ENCODE measurements at regions not wholly inside any gene's neighbourhood (a gene's known extent, or its start where the extent isn't known, plus 50 kb on each side); places are given as distances from the start of the nearest gene placed in this dataset.

GRCh38 chr2:41170589-41170988, 718.7 kb upstream of the SLC8A1 start:
- Mint-ChIP-seq H3K4me3 (ENCODE audit: unreplicated experiment) (no peak overlapping the region), H3K4me1 (ENCODE audit: low read depth, unreplicated experiment) (no peaks in the 10 kb centered on the region), H3K36me3 (ENCODE audit: insufficient read depth, unreplicated experiment) (no peaks in the 10 kb centered on the region), H3K27ac (ENCODE audit: unreplicated experiment) (no peak overlapping the region), H3K9me3 (ENCODE audit: unreplicated experiment) (no peaks in the 10 kb centered on the region), H3K27me3 (ENCODE audit: insufficient read depth, unreplicated experiment) (no peaks in the 10 kb centered on the region)
- H3K27me3 ChIP-seq (replicated peaks; ENCODE audit: control insufficient read depth, insufficient read depth, low read length) = no peaks in the 10 kb centered on the region
- BruUV-seq (replicated peaks) = no TSS peak
- DNase-seq = no peak
- TF ChIP-seq CTCF (IDR thresholded peaks at IDR 0.05; ENCODE audit: insufficient read depth in 1 of 2, low read depth in 1 of 2, low read length in 1 of 2, severe bottlenecking in 1 of 2, unreplicated experiment in 1 of 2) = no peak
- ChIA-PET POLR2A (no interaction called here), CTCF (no interaction called here)
- H3K9me3 ChIP-seq = no peaks in the 10 kb centered on the region
- H3K4me1 ChIP-seq = no peaks in the 10 kb centered on the region
- no peak overlapping the region for H3K4me3 ChIP-seq (ENCODE audit: low read depth, low read length)
- no peaks in the 10 kb centered on the region for H3K36me3 ChIP-seq (ENCODE audit: control insufficient read depth, insufficient read depth, low read length)
- intact Hi-C loops (cut with micrococcal nuclease; ENCODE audit: unreplicated experiment) = no loop called here

GRCh38 chr2:41180387-41180786, 728.5 kb upstream of the SLC8A1 start:
- no peaks in the 10 kb centered on the region for H3K36me3 Mint-ChIP-seq (ENCODE audit: insufficient read depth, unreplicated experiment)
- ChIA-PET POLR2A (no interaction called here), CTCF (no interaction called here)
- BruUV-seq (replicated peaks) = no TSS peak
- no peak overlapping the region for H3K4me3 ChIP-seq (ENCODE audit: low read depth, low read length)
- no peak overlapping the region for H3K27ac Mint-ChIP-seq (ENCODE audit: unreplicated experiment)
- H3K36me3 ChIP-seq (ENCODE audit: control insufficient read depth, insufficient read depth, low read length) = no peaks in the 10 kb centered on the region
- H3K4me1 Mint-ChIP-seq (ENCODE audit: low read depth, unreplicated experiment) = no peaks in the 10 kb centered on the region
- no peak overlapping the region for H3K4me3 Mint-ChIP-seq (ENCODE audit: unreplicated experiment)
- no peaks in the 10 kb centered on the region for H3K27me3 ChIP-seq (replicated peaks; ENCODE audit: control insufficient read depth, insufficient read depth, low read length)
- peaks cover 5% of the 10 kb centered on the region for H3K27me3 Mint-ChIP-seq (ENCODE audit: insufficient read depth, unreplicated experiment)
- H3K9me3 Mint-ChIP-seq (ENCODE audit: unreplicated experiment) = no peaks in the 10 kb centered on the region
- no peaks in the 10 kb centered on the region for H3K9me3 ChIP-seq
- no peaks in the 10 kb centered on the region for H3K4me1 ChIP-seq
- TF ChIP-seq CTCF (IDR thresholded peaks at IDR 0.05; ENCODE audit: insufficient read depth in 1 of 2, low read depth in 1 of 2, low read length in 1 of 2, severe bottlenecking in 1 of 2, unreplicated experiment in 1 of 2) = no peak
- intact Hi-C loops (cut with micrococcal nuclease; ENCODE audit: unreplicated experiment) = no loop called here
- no peak for DNase-seq

GRCh38 chr2:41182961-41183360, 731.1 kb upstream of the SLC8A1 start:
- H3K27me3 Mint-ChIP-seq (ENCODE audit: insufficient read depth, unreplicated experiment) = peaks cover 8% of the 10 kb centered on the region
- no peaks in the 10 kb centered on the region for H3K36me3 Mint-ChIP-seq (ENCODE audit: insufficient read depth, unreplicated experiment)
- no peak for DNase-seq
- H3K4me1 Mint-ChIP-seq (ENCODE audit: low read depth, unreplicated experiment) = no peaks in the 10 kb centered on the region
- H3K4me3 ChIP-seq (ENCODE audit: low read depth, low read length) = no peak overlapping the region
- ChIA-PET CTCF (no interaction called here), POLR2A (no interaction called here)
- no TSS peak for BruUV-seq (replicated peaks)
- H3K27me3 ChIP-seq (replicated peaks; ENCODE audit: control insufficient read depth, insufficient read depth, low read length) = no peaks in the 10 kb centered on the region
- H3K4me3 Mint-ChIP-seq (ENCODE audit: unreplicated experiment) = no peak overlapping the region
- H3K36me3 ChIP-seq (ENCODE audit: control insufficient read depth, insufficient read depth, low read length) = no peaks in the 10 kb centered on the region
- no peaks in the 10 kb centered on the region for H3K4me1 ChIP-seq
- H3K9me3 ChIP-seq = no peaks in the 10 kb centered on the region
- H3K27ac Mint-ChIP-seq (ENCODE audit: unreplicated experiment) = no peak overlapping the region
- H3K9me3 Mint-ChIP-seq (ENCODE audit: unreplicated experiment) = no peaks in the 10 kb centered on the region
- intact Hi-C loops (cut with micrococcal nuclease; ENCODE audit: unreplicated experiment) = no loop called here
- no peak for TF ChIP-seq CTCF (IDR thresholded peaks at IDR 0.05; ENCODE audit: insufficient read depth in 1 of 2, low read depth in 1 of 2, low read length in 1 of 2, severe bottlenecking in 1 of 2, unreplicated experiment in 1 of 2)
